ENCODE measurements at regions not wholly inside any gene's neighbourhood (a gene's known extent, or its start where the extent isn't known, plus 50 kb on each side); places are given as distances from the start of the nearest gene placed in this dataset.
"Not testable (repeated sequence)": the region's sequence is repeated elsewhere in the genome, so short reads cannot be mapped to it uniquely, and the experiment has no call there.

DNA sequence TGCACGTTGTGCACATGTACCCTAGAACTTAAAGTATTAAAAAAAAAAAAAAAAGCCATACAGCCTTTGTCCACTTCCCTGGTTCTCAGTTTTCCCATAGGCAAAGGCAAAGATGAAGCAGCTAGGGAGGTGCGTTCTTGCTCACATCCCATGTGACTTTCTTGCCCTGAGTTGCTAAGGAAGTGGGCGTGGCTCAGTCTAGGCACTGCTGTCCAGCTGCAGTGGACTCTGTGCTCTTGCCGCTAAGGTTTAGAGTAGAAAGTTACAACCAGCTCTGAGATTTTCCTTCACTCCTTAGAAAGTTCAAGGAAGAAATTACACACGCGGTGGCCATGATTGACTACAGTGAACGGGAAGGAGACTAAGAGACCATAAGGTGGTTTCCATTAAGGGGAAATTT is 144.7 kb downstream of the NAA11 start:
- FAIRE-seq (no peak), DNase-seq (ENCODE audit: low spot score in 2 of 2) (no peak)

GRCh38 chr4:79178760-79179159 is 147.1 kb downstream of the NAA11 start:
- FAIRE-seq (no peak), DNase-seq (ENCODE audit: low spot score in 2 of 2) (no peak)

DNA sequence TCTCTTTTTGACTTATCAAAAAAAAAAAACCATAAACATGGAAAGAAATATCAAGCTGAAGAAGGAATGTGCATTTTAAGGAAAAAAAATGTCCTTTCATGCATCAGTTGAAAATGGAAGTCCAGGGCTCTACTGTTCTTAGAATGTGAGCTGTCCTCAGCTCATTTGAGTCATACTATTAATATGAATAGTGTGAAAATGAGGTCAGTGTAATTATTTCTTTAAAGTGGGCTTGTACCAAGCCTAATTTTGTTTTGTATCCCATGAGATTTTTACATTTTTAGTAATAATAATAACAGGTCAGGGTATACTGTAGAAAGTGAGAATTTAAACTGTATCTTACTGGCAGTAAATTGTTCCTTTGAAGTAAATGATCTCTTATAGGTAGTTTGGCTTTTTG is 148.5 kb downstream of the NAA11 start:
- DNase-seq (ENCODE audit: low spot score in 2 of 2) (no peak), FAIRE-seq (no peak)

GRCh38 chr4:79176351-79176750 is 149.5 kb downstream of the NAA11 start:
- no peak for FAIRE-seq
- no peak for DNase-seq (ENCODE audit: low spot score in 2 of 2)

GRCh38 chr4:79175716-79176115 is 150.1 kb downstream of the NAA11 start:
- DNase-seq (ENCODE audit: low spot score in 2 of 2): no peak
- no peak for FAIRE-seq

- FAIRE-seq (no peak), DNase-seq (ENCODE audit: low spot score in 2 of 2) (no peak)
Measured at GRCh38 chr4:79174490-79175252, 151.2 kb downstream of the NAA11 start.

DNA sequence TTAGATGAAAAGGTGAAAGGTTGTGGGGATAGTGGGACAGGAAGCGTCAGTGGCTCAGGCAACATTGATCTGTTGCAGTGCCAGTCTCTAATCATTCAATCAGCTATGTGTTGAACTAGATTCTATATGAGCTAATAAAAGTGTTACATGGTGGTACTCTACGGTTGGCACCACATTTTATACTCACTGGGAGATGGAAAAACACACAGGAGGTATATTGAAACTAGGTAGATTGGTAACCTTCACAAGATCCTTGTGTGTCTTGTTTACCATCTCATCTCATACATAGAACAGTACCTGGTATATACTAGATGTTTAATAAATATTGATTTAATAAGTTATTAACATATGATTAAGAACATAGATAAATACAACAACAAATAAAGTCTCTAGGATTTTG is 152.7 kb downstream of the NAA11 start:
- FAIRE-seq: no peak
- DNase-seq (ENCODE audit: low spot score in 2 of 2): no peak

- DNase-seq (ENCODE audit: low spot score in 2 of 2): no peak
- FAIRE-seq: no peak
Measured at GRCh38 chr4:79170077-79170476, 155.8 kb downstream of the NAA11 start.

GRCh38 chr4:79164907-79165610 is 160.8 kb downstream of the NAA11 start:
- FAIRE-seq (no peak), DNase-seq (ENCODE audit: low spot score in 2 of 2) (no peak)

GRCh38 chr4:79163981-79164490 is 161.8 kb downstream of the NAA11 start:
- DNase-seq (ENCODE audit: low spot score in 2 of 2) (no peak), FAIRE-seq (no peak)

DNA sequence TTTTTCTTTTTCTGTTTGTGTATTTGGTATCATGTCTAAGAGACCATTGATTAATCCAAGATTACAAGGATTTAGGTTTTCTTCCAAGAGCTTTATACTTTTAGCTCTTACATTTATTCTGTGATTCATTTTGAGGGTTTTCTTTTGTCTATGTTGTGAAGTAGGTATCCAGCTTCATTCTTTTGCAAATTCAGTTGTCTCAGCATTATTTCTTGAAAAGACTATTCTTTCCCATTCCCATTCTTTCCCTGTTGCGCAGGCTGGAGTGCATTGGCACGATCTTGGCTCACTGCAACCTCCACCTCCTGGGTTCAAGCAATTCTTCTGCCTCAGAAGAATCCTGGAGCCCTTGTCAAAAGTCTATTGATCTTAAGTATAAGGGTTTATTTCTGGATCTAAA is 164.9 kb downstream of the NAA11 start:
- DNase-seq (ENCODE audit: low spot score in 2 of 2) (no peak), FAIRE-seq (no peak)

DNA sequence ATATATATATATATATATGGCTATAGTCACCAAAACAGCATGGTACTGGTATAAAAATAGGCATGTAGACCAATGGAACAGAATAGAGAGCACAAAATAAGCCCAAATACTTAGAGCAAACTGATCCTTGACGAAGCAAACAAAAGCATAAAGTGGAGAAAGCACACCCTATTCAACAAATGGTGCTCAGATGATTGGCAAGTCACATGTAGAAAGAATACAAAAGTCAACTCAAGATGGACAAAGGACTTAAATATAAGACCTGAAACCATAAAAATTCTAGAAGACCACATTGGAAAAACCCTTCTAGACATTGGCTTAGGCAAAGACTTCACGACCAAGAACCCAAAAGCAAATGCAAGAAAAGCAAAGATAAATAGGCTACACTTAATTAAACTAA is 167.2 kb downstream of the NAA11 start:
- DNase-seq (ENCODE audit: low spot score in 2 of 2); FAIRE-seq: not testable (repeated sequence)

DNA sequence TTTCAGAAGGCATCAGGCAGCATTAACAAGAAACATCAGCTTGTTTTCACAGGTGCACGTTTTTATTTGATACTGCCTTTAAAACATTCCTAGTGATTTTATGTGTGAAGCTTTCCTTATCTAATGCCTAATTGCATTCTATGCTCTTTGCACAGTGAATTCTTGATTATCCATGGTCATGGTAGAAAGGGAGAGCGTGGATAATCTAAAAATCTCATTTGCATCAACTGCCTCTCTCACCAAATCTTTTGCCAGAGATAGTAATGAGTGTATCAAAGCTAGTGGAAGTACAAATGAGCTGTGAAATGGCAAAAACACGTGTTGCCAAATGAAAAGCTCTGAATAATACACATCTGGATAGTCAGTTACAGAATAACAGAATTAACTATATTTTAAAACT is 170.5 kb downstream of the NAA11 start:
- DNase-seq (ENCODE audit: low spot score in 2 of 2) (no peak), FAIRE-seq (no peak)

GRCh38 chr4:79150820-79151416 is 174.9 kb downstream of the NAA11 start:
- DNase-seq (ENCODE audit: low spot score in 2 of 2) (no peak), FAIRE-seq (no peak)

DNA sequence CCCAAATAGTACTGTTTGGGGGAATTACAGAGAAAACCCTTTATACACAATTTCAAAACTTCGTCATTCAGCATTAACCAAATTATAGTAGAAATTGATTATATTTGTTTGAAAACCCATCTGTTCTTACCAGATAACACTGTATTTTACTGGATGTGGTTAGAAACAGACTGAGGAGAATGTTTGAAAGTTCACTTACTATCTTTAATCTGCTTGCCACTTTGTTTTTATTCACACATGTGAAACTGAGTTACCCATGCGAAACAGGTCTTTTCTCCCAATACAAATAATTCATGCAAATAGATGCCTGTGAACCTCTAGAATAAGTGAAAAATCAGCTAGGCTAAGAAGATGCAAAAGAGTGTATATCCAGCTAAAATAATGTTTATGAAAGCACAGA is 177.5 kb downstream of the NAA11 start:
- DNase-seq (ENCODE audit: low spot score in 2 of 2): no peak
- no peak for FAIRE-seq

GRCh38 chr4:79147251-79147650 is 178.6 kb downstream of the NAA11 start:
- no peak for FAIRE-seq
- no peak for DNase-seq (ENCODE audit: low spot score in 2 of 2)

DNA sequence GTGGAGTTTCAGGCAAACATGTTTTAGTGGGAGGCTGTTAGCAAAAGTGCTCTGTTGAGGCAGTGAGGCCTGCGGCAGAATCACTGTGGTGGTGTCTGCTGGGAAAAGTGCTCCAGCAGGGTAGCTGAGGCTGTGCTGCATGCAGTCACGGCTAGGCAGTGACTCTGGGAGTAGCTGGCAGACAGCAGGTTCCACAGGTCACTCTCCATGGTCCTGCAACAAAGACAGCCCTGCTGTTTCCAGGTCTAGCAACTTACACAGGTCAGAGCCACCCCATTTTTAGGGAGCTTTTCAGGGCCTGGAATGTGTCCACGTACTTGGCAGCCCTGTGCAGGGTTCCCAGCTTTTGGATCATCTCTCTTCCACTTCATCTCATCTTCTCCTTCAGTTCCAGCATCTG is 184.3 kb downstream of the NAA11 start:
- FAIRE-seq (no peak), DNase-seq (ENCODE audit: low spot score in 2 of 2) (no peak)

- FAIRE-seq (no peak), DNase-seq (ENCODE audit: low spot score in 2 of 2) (no peak)
Measured at GRCh38 chr4:79134767-79135166, 191.1 kb downstream of the NAA11 start.

GRCh38 chr4:79132826-79133225 is 193.0 kb downstream of the NAA11 start:
- no peak for FAIRE-seq
- DNase-seq (ENCODE audit: low spot score in 2 of 2): no peak

- FAIRE-seq (no peak), DNase-seq (ENCODE audit: low spot score in 2 of 2) (no peak)
Measured at GRCh38 chr4:79121875-79122358, 182.7 kb upstream of the PAQR3 start.

GRCh38 chr4:79121223-79121622 is 182.0 kb upstream of the PAQR3 start:
- no peak for FAIRE-seq
- DNase-seq (ENCODE audit: low spot score in 2 of 2): no peak
